Neural crest cell (in vitro differentiated cells): ENCODE measurements at regions not wholly inside any gene's neighbourhood (a gene's known extent, or its start where the extent isn't known, plus 50 kb on each side); places are given as distances from the start of the nearest gene placed in this dataset.
"Not testable (repeated sequence)": the region's sequence is repeated elsewhere in the genome, so short reads cannot be mapped to it uniquely, and the experiment has no call there.

Experiments used
- DNase-seq: peaks from one replicate; pipeline ENCODE4 v3.0.0; 2021; ENCODE audit warnings: low read depth, mixed read lengths, low spot score
- H3K27ac Mint-ChIP-seq: one replicate; pipeline ENCODE4 v1.8.0; 2021; ENCODE audit warnings: mild to moderate bottlenecking, mixed read lengths; ENCODE audit not compliant: unreplicated experiment
- H3K27me3 Mint-ChIP-seq: 2 replicates; pipeline ENCODE4 v1.8.0; 2021; ENCODE audit warnings: low read depth, mild to moderate bottlenecking, mixed read lengths
- H3K36me3 Mint-ChIP-seq: 2 replicates; pipeline ENCODE4 v1.8.0; 2021; ENCODE audit warnings: low read depth, mild to moderate bottlenecking, mixed read lengths
- H3K4me1 Mint-ChIP-seq: 2 replicates; pipeline ENCODE4 v1.8.0; 2021; ENCODE audit warnings: mixed read lengths
- H3K4me3 Mint-ChIP-seq: one replicate; pipeline ENCODE4 v1.8.0; 2021; ENCODE audit warnings: mild to moderate bottlenecking, mixed read lengths
- H3K9me3 Mint-ChIP-seq: 2 replicates; pipeline ENCODE4 v1.8.0; 2021; ENCODE audit warnings: mixed read lengths
- TF ChIP-seq, protein P1 (sequence below): fragments of 200-600 bp; sonication (generic); conservative IDR thresholded peaks from 2 replicates; pipeline ENCODE4 v1.5.0; 2021; ENCODE audit warnings: antibody characterized with exemption, mild to moderate bottlenecking

DNA sequence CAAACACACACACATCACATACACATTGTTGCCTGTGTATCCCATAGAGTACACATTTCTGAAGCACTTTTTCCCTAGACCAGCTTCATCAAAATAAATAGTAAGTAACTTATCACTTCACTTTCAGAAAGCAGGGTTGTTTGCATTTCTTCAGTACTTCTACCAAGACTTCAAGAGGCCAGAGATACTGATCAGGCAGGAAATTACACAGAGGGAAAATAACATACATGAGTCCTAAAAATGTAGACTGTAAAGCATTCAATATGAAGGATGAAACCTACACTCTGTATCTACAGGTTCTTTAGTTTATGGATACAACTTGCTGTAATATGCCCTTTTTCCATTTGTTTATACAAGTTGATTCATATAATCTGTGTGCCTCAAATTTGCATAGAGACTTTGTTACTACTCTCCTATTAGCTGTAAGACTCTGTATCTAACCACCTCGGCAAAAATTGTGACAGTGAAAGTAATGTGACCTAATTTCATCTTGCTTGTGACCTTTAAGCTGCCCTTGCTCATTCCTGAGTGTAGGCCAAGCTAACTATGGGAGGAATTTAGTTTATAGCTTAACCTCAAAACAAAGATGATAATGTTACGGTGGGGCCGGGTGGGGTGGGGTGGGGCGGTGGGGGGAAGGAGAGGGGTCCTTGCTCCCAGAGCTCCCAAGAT, 228.9 kb upstream of the SPOPL start:
- TF ChIP-seq, protein P1, sequence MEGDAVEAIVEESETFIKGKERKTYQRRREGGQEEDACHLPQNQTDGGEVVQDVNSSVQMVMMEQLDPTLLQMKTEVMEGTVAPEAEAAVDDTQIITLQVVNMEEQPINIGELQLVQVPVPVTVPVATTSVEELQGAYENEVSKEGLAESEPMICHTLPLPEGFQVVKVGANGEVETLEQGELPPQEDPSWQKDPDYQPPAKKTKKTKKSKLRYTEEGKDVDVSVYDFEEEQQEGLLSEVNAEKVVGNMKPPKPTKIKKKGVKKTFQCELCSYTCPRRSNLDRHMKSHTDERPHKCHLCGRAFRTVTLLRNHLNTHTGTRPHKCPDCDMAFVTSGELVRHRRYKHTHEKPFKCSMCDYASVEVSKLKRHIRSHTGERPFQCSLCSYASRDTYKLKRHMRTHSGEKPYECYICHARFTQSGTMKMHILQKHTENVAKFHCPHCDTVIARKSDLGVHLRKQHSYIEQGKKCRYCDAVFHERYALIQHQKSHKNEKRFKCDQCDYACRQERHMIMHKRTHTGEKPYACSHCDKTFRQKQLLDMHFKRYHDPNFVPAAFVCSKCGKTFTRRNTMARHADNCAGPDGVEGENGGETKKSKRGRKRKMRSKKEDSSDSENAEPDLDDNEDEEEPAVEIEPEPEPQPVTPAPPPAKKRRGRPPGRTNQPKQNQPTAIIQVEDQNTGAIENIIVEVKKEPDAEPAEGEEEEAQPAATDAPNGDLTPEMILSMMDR: no peak
- Mint-ChIP-seq H3K4me3 (no peak overlapping the region), H3K27ac (no peak overlapping the region), H3K9me3 (no peaks in the 10 kb centered on the region), H3K4me1 (peaks cover 22% of the 10 kb centered on the region), H3K27me3 (no peaks in the 10 kb centered on the region), H3K36me3 (no peaks in the 10 kb centered on the region)
- no peak for DNase-seq

DNA sequence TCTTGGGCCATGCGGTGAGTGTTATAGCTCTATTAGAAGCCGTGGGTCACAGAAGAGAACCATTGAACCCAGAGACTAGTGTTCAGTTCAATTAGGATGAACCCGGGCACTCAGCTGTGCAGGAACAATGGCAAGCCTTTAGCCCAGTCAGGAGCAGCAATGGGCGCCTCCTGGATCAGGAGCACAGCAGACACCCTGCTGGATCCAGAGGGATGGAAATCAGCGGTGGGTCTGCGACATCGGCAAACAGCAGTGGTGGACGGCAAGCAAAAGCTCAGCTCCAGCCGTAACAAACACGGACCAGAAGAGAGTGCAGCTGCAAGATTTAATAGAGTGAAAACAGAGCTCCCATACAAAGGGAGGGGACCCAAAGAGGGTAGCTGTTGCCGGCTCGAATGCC, 228.3 kb upstream of the SPOPL start:
- not testable (repeated sequence) for DNase-seq, H3K4me3 Mint-ChIP-seq, H3K27me3 Mint-ChIP-seq, H3K9me3 Mint-ChIP-seq, H3K36me3 Mint-ChIP-seq, H3K27ac Mint-ChIP-seq
- H3K4me1 Mint-ChIP-seq: peaks cover 24% of the 10 kb centered on the region

DNA sequence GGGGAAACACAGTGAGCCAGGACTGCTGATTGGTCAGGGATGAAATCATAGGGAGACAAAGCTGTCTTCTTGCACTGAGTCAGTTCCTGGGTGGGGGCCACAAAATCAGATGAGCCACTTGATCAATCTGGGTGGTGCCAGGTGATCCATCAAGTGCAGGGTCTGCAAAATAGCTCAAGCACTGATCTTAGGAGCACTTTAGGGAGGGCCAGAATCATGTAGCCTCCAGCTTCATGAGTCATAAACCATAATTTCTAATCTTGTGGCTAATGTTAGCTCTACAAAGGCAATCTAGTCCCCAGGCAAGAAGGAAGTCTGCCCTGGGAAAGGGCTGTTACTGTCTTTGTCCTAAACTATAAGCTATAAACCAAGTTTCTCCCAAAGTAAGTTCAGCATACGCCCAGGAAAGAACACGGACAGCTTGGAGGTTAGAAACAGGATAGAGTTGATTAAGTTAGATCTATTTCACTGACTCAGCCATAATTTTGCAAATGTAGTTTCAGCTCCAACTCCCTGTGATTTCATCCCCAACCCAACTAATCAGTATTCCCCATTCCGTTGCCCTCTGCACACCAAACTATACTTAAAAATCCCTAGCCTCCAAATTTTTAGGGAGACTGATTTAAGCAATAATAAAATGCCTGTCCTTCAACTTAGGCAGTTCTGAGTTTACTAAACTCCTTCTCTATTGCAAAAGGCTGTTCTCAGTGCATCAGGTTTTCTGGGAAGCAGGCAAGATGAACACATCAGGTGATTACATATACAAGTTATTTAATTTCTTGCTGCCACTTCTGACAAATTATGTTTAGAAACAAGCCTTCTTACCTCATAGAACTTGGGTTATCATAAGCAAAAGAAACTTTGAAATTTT, 226.9 kb upstream of the SPOPL start:
- Mint-ChIP-seq H3K4me3 (no peak overlapping the region), H3K4me1 (peaks cover 24% of the 10 kb centered on the region), H3K27ac (no peak overlapping the region), H3K27me3 (no peaks in the 10 kb centered on the region), H3K9me3 (no peaks in the 10 kb centered on the region), H3K36me3 (no peaks in the 10 kb centered on the region)
- TF ChIP-seq, protein P1: no peak
- no peak for DNase-seq

DNA sequence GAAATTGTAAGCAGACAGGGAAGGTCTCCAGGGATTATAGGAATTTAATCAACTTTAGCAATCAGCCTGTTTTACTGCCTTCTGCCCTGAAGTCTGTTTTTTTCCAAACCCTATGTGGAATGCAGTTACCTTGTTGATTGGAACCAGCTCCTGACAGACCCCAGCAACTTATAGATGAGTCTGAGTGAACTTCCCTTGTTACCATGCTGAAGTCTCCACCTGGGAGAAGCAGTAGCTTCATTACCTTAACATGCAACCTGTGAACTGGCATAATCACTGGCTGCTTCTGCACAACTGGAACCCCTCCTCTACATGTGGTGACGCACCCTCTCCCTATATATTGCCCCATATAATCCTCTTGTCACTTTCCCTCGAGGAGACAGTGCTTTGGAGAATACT, 226.3 kb upstream of the SPOPL start:
- Mint-ChIP-seq H3K4me1 (peaks cover 24% of the 10 kb centered on the region), H3K27ac (no peak overlapping the region)

DNA sequence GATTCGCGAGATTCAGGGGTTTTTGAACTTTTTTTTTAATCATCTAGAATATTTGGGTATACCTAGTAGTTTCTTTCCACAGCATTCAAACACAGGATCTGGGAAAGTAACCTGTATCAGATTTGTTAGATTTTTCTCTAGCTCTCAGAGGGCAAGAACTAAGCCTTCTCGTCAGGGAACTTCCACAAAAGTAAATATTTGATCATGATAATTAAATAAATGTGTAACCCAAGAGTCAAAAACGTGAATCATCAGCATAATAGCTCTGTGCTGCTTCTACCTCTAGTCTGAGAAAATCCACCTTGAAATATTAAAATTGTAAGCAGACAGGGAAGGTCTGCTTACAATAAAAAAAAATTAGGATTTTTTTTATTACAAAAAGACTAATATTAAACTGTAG, 225.7 kb upstream of the SPOPL start:
- Mint-ChIP-seq H3K4me3 (no peak overlapping the region), H3K36me3 (no peaks in the 10 kb centered on the region), H3K27me3 (no peaks in the 10 kb centered on the region), H3K9me3 (no peaks in the 10 kb centered on the region), H3K27ac (no peak overlapping the region), H3K4me1 (peaks cover 24% of the 10 kb centered on the region)
- no peak for DNase-seq
- TF ChIP-seq, protein P1: no peak

More for the DNA sequence above, 226.3 kb upstream of the SPOPL start:
- H3K4me3 Mint-ChIP-seq: no peak overlapping the region
- TF ChIP-seq, protein P1: no peak
- no peak for DNase-seq
- H3K27me3 Mint-ChIP-seq: no peaks in the 10 kb centered on the region
- H3K9me3 Mint-ChIP-seq: no peaks in the 10 kb centered on the region
- no peaks in the 10 kb centered on the region for H3K36me3 Mint-ChIP-seq

DNA sequence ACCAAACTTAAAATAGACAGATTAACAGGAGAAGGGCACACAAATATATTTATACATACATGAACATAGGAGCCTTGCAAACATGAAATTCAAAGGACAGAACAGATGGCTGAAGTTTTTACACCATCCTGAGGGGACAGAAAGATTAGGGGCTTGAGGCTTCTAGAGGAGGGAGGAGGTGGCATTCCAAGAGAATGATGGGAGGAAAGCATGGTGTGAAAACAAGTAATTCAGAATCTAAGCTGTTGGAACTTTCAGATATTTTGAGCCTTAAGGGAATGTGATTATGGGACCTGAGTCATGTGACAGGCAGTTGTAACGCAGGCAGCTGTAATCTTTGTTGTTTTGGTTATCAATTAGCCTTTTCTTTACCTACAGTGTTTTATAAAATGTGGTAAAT, 225.2 kb upstream of the SPOPL start:
- peaks cover 24% of the 10 kb centered on the region for H3K4me1 Mint-ChIP-seq

More for the DNA sequence above, 225.2 kb upstream of the SPOPL start:
- Mint-ChIP-seq H3K27ac (no peak overlapping the region), H3K27me3 (no peaks in the 10 kb centered on the region), H3K36me3 (no peaks in the 10 kb centered on the region), H3K4me3 (no peak overlapping the region), H3K9me3 (no peaks in the 10 kb centered on the region)
- DNase-seq: no peak
- TF ChIP-seq, protein P1: no peak
